ENCODE measurements at regions not wholly inside any gene's neighbourhood (a gene's known extent, or its start where the extent isn't known, plus 50 kb on each side); places are given as distances from the start of the nearest gene placed in this dataset.

GRCh38 chr15:46301826-46302225, 667.0 kb downstream of the SQOR start:
- intact Hi-C loops (cut with DNase I), result no loop called here
- Histone ChIP-seq H3K4me1 (ENCODE audit: control insufficient read depth in 2 of 3, insufficient read depth in 2 of 3, low read depth in 1 of 3, low read length in 3 of 3) (no peaks in the 10 kb centered on the region), H3K27ac (ENCODE audit: low read depth in 2 of 2, low read length in 2 of 2) (no peak overlapping the region), H3K9me3 (ENCODE audit: control insufficient read depth in 2 of 3, insufficient read depth in 1 of 3, low read length in 3 of 3) (no peaks in the 10 kb centered on the region), H3K36me3 (ENCODE audit: control insufficient read depth in 2 of 3, insufficient read depth in 3 of 3, low read length in 3 of 3) (no peaks in the 10 kb centered on the region), H3K9ac (ENCODE audit: low read length in 3 of 3) (no peak overlapping the region), H3K4me3 (ENCODE audit: low read length in 3 of 3) (no peak overlapping the region), H3K27me3 (ENCODE audit: control insufficient read depth, insufficient read depth, low read length) (no peaks in the 10 kb centered on the region)
- no peak for FAIRE-seq
- no peak for DNase-seq
- no peak for TF ChIP-seq CTCF (IDR thresholded peaks at IDR 0.05; ENCODE audit: borderline replicate concordance, extremely low read depth, insufficient read depth)

- Histone ChIP-seq H3K9me3 (ENCODE audit: control insufficient read depth in 2 of 3, insufficient read depth in 1 of 3, low read length in 3 of 3) (no peaks in the 10 kb centered on the region), H3K4me1 (ENCODE audit: control insufficient read depth in 2 of 3, insufficient read depth in 2 of 3, low read depth in 1 of 3, low read length in 3 of 3) (no peaks in the 10 kb centered on the region), H3K27ac (ENCODE audit: low read depth in 2 of 2, low read length in 2 of 2) (no peak overlapping the region), H3K9ac (ENCODE audit: low read length in 3 of 3) (no peak overlapping the region), H3K36me3 (ENCODE audit: control insufficient read depth in 2 of 3, insufficient read depth in 3 of 3, low read length in 3 of 3) (no peaks in the 10 kb centered on the region), H3K4me3 (ENCODE audit: low read length in 3 of 3) (no peak overlapping the region), H3K27me3 (ENCODE audit: control insufficient read depth, insufficient read depth, low read length) (no peaks in the 10 kb centered on the region)
- FAIRE-seq, result no peak
- peak; percentile 16 for TF ChIP-seq CTCF (IDR thresholded peaks at IDR 0.05; ENCODE audit: borderline replicate concordance, extremely low read depth, insufficient read depth)
- intact Hi-C loops (cut with DNase I), result no loop called here
- no peak for DNase-seq
Measured at GRCh38 chr15:46304321-46304720, 669.5 kb downstream of the SQOR start.

GRCh38 chr15:46307746-46308145, 672.9 kb downstream of the SQOR start:
- TF ChIP-seq CTCF (IDR thresholded peaks at IDR 0.05; ENCODE audit: borderline replicate concordance, extremely low read depth, insufficient read depth), result no peak
- Histone ChIP-seq H3K27ac (ENCODE audit: low read depth in 2 of 2, low read length in 2 of 2) (no peak overlapping the region), H3K36me3 (ENCODE audit: control insufficient read depth in 2 of 3, insufficient read depth in 3 of 3, low read length in 3 of 3) (no peaks in the 10 kb centered on the region), H3K9me3 (ENCODE audit: control insufficient read depth in 2 of 3, insufficient read depth in 1 of 3, low read length in 3 of 3) (no peaks in the 10 kb centered on the region), H3K27me3 (ENCODE audit: control insufficient read depth, insufficient read depth, low read length) (no peaks in the 10 kb centered on the region), H3K4me1 (ENCODE audit: control insufficient read depth in 2 of 3, insufficient read depth in 2 of 3, low read depth in 1 of 3, low read length in 3 of 3) (no peaks in the 10 kb centered on the region), H3K9ac (ENCODE audit: low read length in 3 of 3) (no peak overlapping the region), H3K4me3 (ENCODE audit: low read length in 3 of 3) (no peak overlapping the region)
- intact Hi-C loops (cut with DNase I), result no loop called here
- FAIRE-seq (no peak), DNase-seq (no peak)

GRCh38 chr15:46309914-46310313, 675.1 kb downstream of the SQOR start:
- DNase-seq (peak in 2 of 5 donors; percentile 11 to 14), FAIRE-seq (no peak)
- no peak overlapping the region for H3K4me3 ChIP-seq (ENCODE audit: low read length in 3 of 3)
- H3K27me3 ChIP-seq (ENCODE audit: control insufficient read depth, insufficient read depth, low read length), result no peaks in the 10 kb centered on the region
- no peaks in the 10 kb centered on the region for H3K36me3 ChIP-seq (ENCODE audit: control insufficient read depth in 2 of 3, insufficient read depth in 3 of 3, low read length in 3 of 3)
- no peaks in the 10 kb centered on the region for H3K9me3 ChIP-seq (ENCODE audit: control insufficient read depth in 2 of 3, insufficient read depth in 1 of 3, low read length in 3 of 3)
- H3K27ac ChIP-seq (ENCODE audit: low read depth in 2 of 2, low read length in 2 of 2), result no peak overlapping the region
- no peak overlapping the region for H3K9ac ChIP-seq (ENCODE audit: low read length in 3 of 3)
- intact Hi-C loops (cut with DNase I), result no loop called here
- no peaks in the 10 kb centered on the region for H3K4me1 ChIP-seq (ENCODE audit: control insufficient read depth in 2 of 3, insufficient read depth in 2 of 3, low read depth in 1 of 3, low read length in 3 of 3)
- TF ChIP-seq CTCF (IDR thresholded peaks at IDR 0.05; ENCODE audit: borderline replicate concordance, extremely low read depth, insufficient read depth), result no peak
